A673 (cell line): ENCODE measurements at regions not wholly inside any gene's neighbourhood (a gene's known extent, or its start where the extent isn't known, plus 50 kb on each side); places are given as distances from the start of the nearest gene placed in this dataset.

Experiments used
- EZH2 ChIP-seq: fragments of 200-600 bp; sonication (generic); IDR thresholded peaks from 2 replicates; pipeline ENCODE4 v1.6.1; 2017; ENCODE audit warnings: borderline replicate concordance, low read depth, mild to moderate bottlenecking, mixed read lengths, antibody characterized with exemption, low read length; ENCODE audit not compliant: poor library complexity, severe bottlenecking
- TF ChIP-seq, protein P1 (sequence below): fragments of 300-800, 200-600 bp; sonication (generic); conservative IDR thresholded peaks from 2 replicates; pipeline ENCODE4 v1.5.1; 2017; ENCODE audit warnings: low read depth, mild to moderate bottlenecking, antibody characterized with exemption, low read length, moderate library complexity, mixed read lengths

DNA sequence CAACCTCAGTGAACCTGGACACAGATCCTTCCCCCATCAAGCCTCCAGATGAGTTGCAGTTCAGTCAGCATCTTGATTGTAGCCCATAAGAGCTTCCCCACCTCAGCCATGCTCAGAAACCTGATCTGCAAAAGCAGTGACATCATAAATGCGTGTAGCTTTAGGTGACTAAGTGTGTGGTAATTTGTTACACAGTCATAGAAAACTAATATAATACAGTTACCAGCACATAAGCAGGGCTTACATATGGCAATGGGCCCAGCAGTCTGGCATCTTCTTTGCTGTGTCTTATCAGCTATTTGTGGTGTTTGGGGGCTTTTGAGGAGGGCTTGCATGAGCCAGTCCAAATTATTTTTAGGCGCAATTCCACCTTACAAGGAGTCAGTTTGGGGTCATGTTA is 807.0 kb downstream of the SLC4A3 start:
- TF ChIP-seq, protein P1, sequence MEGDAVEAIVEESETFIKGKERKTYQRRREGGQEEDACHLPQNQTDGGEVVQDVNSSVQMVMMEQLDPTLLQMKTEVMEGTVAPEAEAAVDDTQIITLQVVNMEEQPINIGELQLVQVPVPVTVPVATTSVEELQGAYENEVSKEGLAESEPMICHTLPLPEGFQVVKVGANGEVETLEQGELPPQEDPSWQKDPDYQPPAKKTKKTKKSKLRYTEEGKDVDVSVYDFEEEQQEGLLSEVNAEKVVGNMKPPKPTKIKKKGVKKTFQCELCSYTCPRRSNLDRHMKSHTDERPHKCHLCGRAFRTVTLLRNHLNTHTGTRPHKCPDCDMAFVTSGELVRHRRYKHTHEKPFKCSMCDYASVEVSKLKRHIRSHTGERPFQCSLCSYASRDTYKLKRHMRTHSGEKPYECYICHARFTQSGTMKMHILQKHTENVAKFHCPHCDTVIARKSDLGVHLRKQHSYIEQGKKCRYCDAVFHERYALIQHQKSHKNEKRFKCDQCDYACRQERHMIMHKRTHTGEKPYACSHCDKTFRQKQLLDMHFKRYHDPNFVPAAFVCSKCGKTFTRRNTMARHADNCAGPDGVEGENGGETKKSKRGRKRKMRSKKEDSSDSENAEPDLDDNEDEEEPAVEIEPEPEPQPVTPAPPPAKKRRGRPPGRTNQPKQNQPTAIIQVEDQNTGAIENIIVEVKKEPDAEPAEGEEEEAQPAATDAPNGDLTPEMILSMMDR = no peak
- no peak for TF ChIP-seq EZH2
